HCT116 (cell line): ENCODE measurements at regions not wholly inside any gene's neighbourhood (a gene's known extent, or its start where the extent isn't known, plus 50 kb on each side); places are given as distances from the start of the nearest gene placed in this dataset.

Source experiments
- ATAC-seq: fragments of 200-7000 bp; cut with Tn5 transposase; 2 replicates; pipeline ENCODE4 v1.9.1; 2020; ENCODE audit warnings: mild to moderate bottlenecking, moderate library complexity
- BruUV-seq: library from RNA; stranded (reverse); fragments of 400-500 nt; replicated peaks from 2 replicates; lab custom pipeline; 2021; lab: Mats Ljungman, UMichigan
- CTCF ChIA-PET: fragments of 300-600 bp; sonication (Branson Sonifier 250); formaldehyde crosslinking; loops from one replicate; lab custom pipeline; 2021; ENCODE audit warnings: antibody characterized with exemption; lab: Charles Lee
- POLR2A ChIA-PET: fragments of 300-600, 350-600 bp; sonication (Branson Sonifier 250); formaldehyde crosslinking; loops from one replicate; lab custom pipeline; 2021; ENCODE audit warnings: antibody characterized with exemption; lab: Charles Lee
- RAD21 ChIA-PET, 2 experiments: fragments of 300-600 bp; sonication (Branson Sonifier 250); formaldehyde crosslinking; loops; one replicate each; lab custom pipeline; 2023; ENCODE audit warnings: low total read pairs in 2 of 2; ENCODE audit not compliant: uncharacterized antibody in 2 of 2, unreplicated experiment in 2 of 2, low non-redundant PET in 1 of 2; lab: Charles Lee
- DNase-seq: peaks from one replicate; pipeline ENCODE4 v3.0.0-alpha.2; 2010; ENCODE audit warnings: low read depth, low spot score
- H2AFZ ChIP-seq: fragments of 200-600 bp; shearing (Covaris generic), sonication (generic); 2 replicates; pipeline ENCODE4 v1.6.1; 2017; ENCODE audit warnings: low read depth, mixed run types, mixed read lengths, antibody characterized with exemption, low read length; ENCODE audit not compliant: poor library complexity, severe bottlenecking
- H3K27ac ChIP-seq: 2 replicates; pipeline ENCODE4 v1.5.1; 2012; ENCODE audit warnings: low read depth, low read length
- H3K27me3 ChIP-seq: fragments of 200-600 bp; sonication (generic); 2 replicates; pipeline ENCODE4 v1.6.1; 2016; ENCODE audit warnings: mixed run types, low read length, mixed read lengths; ENCODE audit not compliant: insufficient read depth
- H3K36me3 ChIP-seq, 2 experiments: fragments of 200-500 bp in 1 of 2; fragments of 200-600 bp in 1 of 2; sonication (Bioruptor generic) in 1 of 2; sonication (generic) in 1 of 2; 2 replicates each; pipeline versions ENCODE4 v1.5.1 to v1.6.1; 2014 to 2016; ENCODE audit warnings: low read length in 2 of 2, inconsistent platforms in 1 of 2, mixed read lengths in 1 of 2, mixed run types in 1 of 2; ENCODE audit not compliant: insufficient read depth in 2 of 2, control insufficient read depth in 1 of 2
- H3K4me1 ChIP-seq, 2 experiments: fragments of 200-600 bp in 1 of 2; sonication (generic) in 1 of 2; 2 replicates each; pipeline versions ENCODE4 v1.5.1 to v1.6.1; 2012 to 2017; ENCODE audit warnings: low read length in 2 of 2, inconsistent platforms in 1 of 2, mild to moderate bottlenecking in 1 of 2, mixed read lengths in 1 of 2, mixed run types in 1 of 2, moderate library complexity in 1 of 2; ENCODE audit not compliant: insufficient read depth in 2 of 2, control insufficient read depth in 1 of 2
- H3K4me2 ChIP-seq: fragments of 200-600 bp; sonication (generic); 2 replicates; pipeline ENCODE4 v1.6.1; 2017; ENCODE audit warnings: mixed run types, low read length, mixed read lengths
- H3K4me3 ChIP-seq, 2 experiments: fragments of 200-600 bp in 1 of 2; sonication (generic) in 1 of 2; replicated peaks in 1 of 2; 2 replicates each; pipeline ENCODE4 v1.5.1; 2011 to 2016; ENCODE audit warnings: low read length in 2 of 2, control low read depth in 1 of 2, low read depth in 1 of 2, mild to moderate bottlenecking in 1 of 2, mixed read lengths in 1 of 2, mixed run types in 1 of 2
- H3K79me2 ChIP-seq: fragments of 200-600 bp; sonication (generic); 2 replicates; pipeline ENCODE4 v1.6.1; 2017; ENCODE audit warnings: mild to moderate bottlenecking, mixed run types, low read length, moderate library complexity, mixed read lengths; ENCODE audit not compliant: insufficient read depth
- H3K9ac ChIP-seq: fragments of 200-600 bp; sonication (generic); 2 replicates; pipeline ENCODE4 v1.6.1; 2016; ENCODE audit warnings: low read length, mixed read lengths
- H3K9me2 ChIP-seq: fragments of 200-600 bp; sonication (generic), shearing (Covaris generic); 2 replicates; pipeline ENCODE4 v1.6.1; 2017; ENCODE audit warnings: mixed run types, mild to moderate bottlenecking, moderate library complexity; ENCODE audit not compliant: insufficient read depth
- H3K9me3 ChIP-seq, 2 experiments: fragments of 200-500 bp in 1 of 2; fragments of 200-600 bp in 1 of 2; sonication (Bioruptor generic) in 1 of 2; sonication (generic) in 1 of 2; 2 replicates each; pipeline ENCODE4 v1.6.1; 2014 to 2017; ENCODE audit warnings: low read length in 2 of 2, mixed read lengths in 2 of 2, inconsistent platforms in 1 of 2, low read depth in 1 of 2, mild to moderate bottlenecking in 1 of 2, mixed run types in 1 of 2, moderate library complexity in 1 of 2; ENCODE audit not compliant: control insufficient read depth in 1 of 2, insufficient read depth in 1 of 2
- H4K20me1 ChIP-seq: fragments of 200-600 bp; sonication (generic), shearing (Covaris generic); 2 replicates; pipeline ENCODE4 v1.6.1; 2017; ENCODE audit warnings: mixed run types, mild to moderate bottlenecking, moderate library complexity; ENCODE audit not compliant: insufficient read depth
- CEBPB ChIP-seq: IDR thresholded peaks from 2 replicates; pipeline ENCODE4 v1.6.1; 2012; ENCODE audit warnings: low read depth
- CTCF ChIP-seq, 3 experiments: fragments of 200-600 bp in 1 of 3; sonication (generic) in 1 of 3; IDR thresholded peaks in 2 of 3; conservative IDR thresholded peaks in 1 of 3; 2 replicates each; pipeline ENCODE4 v1.5.1; 2012 to 2017; ENCODE audit warnings: low read depth in 2 of 3, low read length in 2 of 3, antibody characterized with exemption in 1 of 3, borderline replicate concordance in 1 of 3, control low read depth in 1 of 3, mild to moderate bottlenecking in 1 of 3, mixed read lengths in 1 of 3, mixed run types in 1 of 3, moderate library complexity in 1 of 3; ENCODE audit not compliant: insufficient read depth in 1 of 3
- EZH2 ChIP-seq: fragments of 200-600 bp; sonication (generic); IDR thresholded peaks from 2 replicates; pipeline ENCODE4 v1.6.1; 2017; ENCODE audit warnings: antibody characterized with exemption, mixed run types
- POLR2A ChIP-seq: IDR thresholded peaks from 2 replicates; pipeline ENCODE4 v1.7.0; 2011; ENCODE audit warnings: borderline replicate concordance; ENCODE audit not compliant: insufficient read depth, insufficient read length; ENCODE audit errors: extremely low read depth
- YY1 ChIP-seq: IDR thresholded peaks from 2 replicates; pipeline ENCODE4 v1.6.1; 2011; ENCODE audit warnings: low read length, low read depth, moderate library complexity, mild to moderate bottlenecking; ENCODE audit not compliant: insufficient replicate concordance; ENCODE audit errors: extremely low read depth
- ZBTB33 ChIP-seq: IDR thresholded peaks from 2 replicates; pipeline ENCODE4 v1.6.1; 2011; ENCODE audit warnings: mild to moderate bottlenecking, low read length, moderate library complexity; ENCODE audit not compliant: insufficient replicate concordance; ENCODE audit errors: extremely low read depth
- ZNF274 ChIP-seq: fragments of 200-500 bp; sonication (Bioruptor generic); IDR thresholded peaks from 2 replicates; pipeline ENCODE4 v1.6.1; 2014; ENCODE audit warnings: mild to moderate bottlenecking, low read depth, low read length, inconsistent platforms
- intact Hi-C: fragments of 100-400 bp; cut with micrococcal nuclease; formaldehyde crosslinking; loops from 2 replicates; pipeline ENCODE4 v1.10.0; 2022

DNA sequence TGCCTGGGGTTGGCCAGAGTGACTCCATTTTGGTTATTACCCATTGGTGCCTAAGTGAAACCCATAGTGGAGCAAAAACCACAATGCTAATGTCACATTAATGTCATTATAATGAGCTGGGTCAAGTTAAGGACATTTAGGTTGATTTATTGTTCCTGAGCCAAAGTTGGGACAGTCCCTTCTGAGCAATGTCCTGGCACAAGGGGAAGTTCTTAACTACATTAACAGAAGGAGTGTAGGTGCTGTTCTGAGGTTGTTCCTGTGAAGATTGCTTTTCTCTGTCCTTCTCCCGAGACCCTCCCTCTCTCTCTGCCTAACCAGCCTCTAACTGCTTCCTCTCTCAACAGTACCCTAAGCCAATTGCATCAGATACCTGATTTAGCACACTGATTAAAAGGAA, 1956.8 kb upstream of the PCDH10 start:
- ATAC-seq (no peak), DNase-seq (no peak)
- H3K9ac ChIP-seq, result no peak overlapping the region
- 0 out of 4 replicates have a peak, but pooled peaks cover 0 to 3% of the 10 kb centered on the region in 2 experiments for H3K9me3 ChIP-seq
- no peaks in the 10 kb centered on the region for H3K4me1 ChIP-seq
- H3K9me2 ChIP-seq, result no peaks in the 10 kb centered on the region
- intact Hi-C loops, result no loop called here
- H2AFZ ChIP-seq, result no peak overlapping the region
- no peaks in the 10 kb centered on the region for H3K36me3 ChIP-seq
- no peaks in the 10 kb centered on the region for H3K27me3 ChIP-seq
- ChIA-PET POLR2A (no interaction called here), CTCF (no interaction called here), RAD21 (no interaction called here)
- H3K4me2 ChIP-seq, result no peak overlapping the region
- no peak overlapping the region for H3K4me3 ChIP-seq
- no peaks in the 10 kb centered on the region for H3K79me2 ChIP-seq
- no TSS peak for BruUV-seq
- H4K20me1 ChIP-seq, result no peaks in the 10 kb centered on the region
- TF ChIP-seq ZBTB33 (no peak), CTCF (IDR thresholded peaks at IDR 0.05 in 2 of 3, conservative IDR thresholded peaks at IDR 0.05 in 1 of 3; ENCODE audit: borderline replicate concordance in 1 of 3, insufficient read depth in 1 of 3, low read depth in 2 of 3, low read length in 2 of 3) (no peak), EZH2 (no peak), ZNF274 (no peak), POLR2A (no peak), CEBPB (no peak), YY1 (no peak)
- no peak overlapping the region for H3K27ac ChIP-seq
